Endothelial cell of umbilical vein (primary cell): ENCODE measurements at regions not wholly inside any gene's neighbourhood (a gene's known extent, or its start where the extent isn't known, plus 50 kb on each side); places are given as distances from the start of the nearest gene placed in this dataset.

Experiments used
- CTCF ChIP-seq, 2 donors: IDR thresholded peaks; 1 replicate in 1 of 2; 2 replicates in 1 of 2; pipeline ENCODE4 v1.5.1; 2011; ENCODE audit warnings: low read length in 2 of 2, mild to moderate bottlenecking in 2 of 2, moderate library complexity in 2 of 2, control low read depth in 1 of 2, inconsistent platforms in 1 of 2, low read depth in 1 of 2; ENCODE audit not compliant: insufficient read depth in 1 of 2; ENCODE audit errors: extremely low read depth in 1 of 2
- MAX ChIP-seq: IDR thresholded peaks from 2 replicates; pipeline ENCODE4 v1.6.1; 2011; ENCODE audit not compliant: insufficient read depth, insufficient read length
- POLR2A ChIP-seq: IDR thresholded peaks from 2 replicates; pipeline ENCODE4 v1.6.1; 2012; ENCODE audit warnings: low read depth, mild to moderate bottlenecking, control low read depth, low read length
- POLR2AphosphoS5 ChIP-seq: IDR thresholded peaks from 2 replicates; pipeline ENCODE4 v1.6.1; 2012; ENCODE audit warnings: low read depth, mild to moderate bottlenecking, control low read depth, low read length, moderate library complexity; ENCODE audit not compliant: insufficient read depth

GRCh38 chr1:213371847-213372619 is 321.0 kb downstream of the RPS6KC1 start:
- TF ChIP-seq CTCF (IDR thresholded peaks at IDR 0.05; ENCODE audit: extremely low read depth in 1 of 2, insufficient read depth in 1 of 2, low read depth in 1 of 2, low read length in 2 of 2) (no peak), MAX (no peak), POLR2AphosphoS5 (no peak), POLR2A (no peak)
